Esophagus muscularis mucosa (tissue), 4 donors: ENCODE measurements at regions not wholly inside any gene's neighbourhood (a gene's known extent, or its start where the extent isn't known, plus 50 kb on each side); places are given as distances from the start of the nearest gene placed in this dataset.

Source experiments
- DNase-seq: peaks from one replicate; pipeline ENCODE4 v3.0.0-alpha.2; 2017; ENCODE audit errors: extremely low spot score
- H3K27ac ChIP-seq, 4 donors: fragments of 200-600 bp; sonication (generic); replicated peaks in 1 of 4; 1 replicate in 3 of 4; 2 replicates in 1 of 4; pipeline ENCODE4 v1.5.1; 2016 to 2019; ENCODE audit warnings: mild to moderate bottlenecking in 1 of 4
- H3K27me3 ChIP-seq, 4 donors: fragments of 200-600 bp; sonication (generic); one replicate each; pipeline versions ENCODE4 v1.5.1 to v1.6.0; 2016 to 2019
- H3K36me3 ChIP-seq, 4 donors: fragments of 200-600 bp; sonication (generic); one replicate each; pipeline ENCODE4 v1.5.1; 2016 to 2019
- H3K4me1 ChIP-seq, 4 donors: fragments of 200-600 bp; sonication (generic); one replicate each; pipeline ENCODE4 v1.5.1; 2016 to 2019
- H3K4me3 ChIP-seq, 4 donors: fragments of 200-600 bp; sonication (generic); 1 replicate in 2 of 4; 2 replicates in 2 of 4; pipeline ENCODE4 v1.5.1; 2016 to 2019; ENCODE audit warnings: mild to moderate bottlenecking in 4 of 4, moderate library complexity in 1 of 4
- H3K9me3 ChIP-seq, 4 donors: fragments of 200-600 bp; sonication (generic); 1 replicate in 3 of 4; 2 replicates in 1 of 4; pipeline ENCODE4 v1.5.1; 2016 to 2019
- CTCF ChIP-seq, 3 experiments: fragments of 200-600 bp in 2 of 3; fragments of 450-650 bp in 1 of 3; sonication (generic) in 2 of 3; IDR thresholded peaks; one replicate each; pipeline ENCODE4 v1.5.1; 2017 to 2019; ENCODE audit warnings: antibody characterized with exemption in 3 of 3, mild to moderate bottlenecking in 2 of 3, moderate library complexity in 1 of 3
- EP300 ChIP-seq: sonication (generic); formaldehyde crosslinking; IDR thresholded peaks from one replicate; pipeline ENCODE4 v1.6.1; 2017; ENCODE audit warnings: antibody characterized with exemption
- POLR2A ChIP-seq: fragments of 450-650 bp; IDR thresholded peaks from one replicate; pipeline ENCODE4 v1.6.1; 2017; ENCODE audit warnings: antibody characterized with exemption, moderate library complexity, mild to moderate bottlenecking, low read depth
- POLR2AphosphoS5 ChIP-seq, 2 donors: sonication (generic); formaldehyde crosslinking; IDR thresholded peaks; one replicate each; pipeline ENCODE4 v1.6.1; 2017; ENCODE audit warnings: antibody characterized with exemption in 2 of 2
- WGBS: methylation state at CpG from one replicate; pipeline ENCODE4 v1.1.5; 2018; 5-methylcytosine and 5-hydroxymethylcytosine counted together
- intact Hi-C: fragments of 100-400 bp; cut with DNase I; formaldehyde crosslinking; loops from one replicate; pipeline ENCODE4 v1.15.1; 2023

- TF ChIP-seq EP300 (no peak), POLR2A (no peak), CTCF (IDR thresholded peaks at IDR 0.05) (no peak), POLR2AphosphoS5 (IDR thresholded peaks at IDR 0.05) (no peak)
- Histone ChIP-seq H3K27ac (no peak overlapping the region), H3K9me3 (no peaks in the 10 kb centered on the region), H3K36me3 (no peaks in the 10 kb centered on the region), H3K27me3 (no peaks in the 10 kb centered on the region), H3K4me3 (no peak overlapping the region), H3K4me1 (no peaks in the 10 kb centered on the region)
- 68% methylated on average over 6 of the region's 7 CpGs for WGBS
- intact Hi-C loops: no loop called here
- DNase-seq: no peak
Observed at GRCh38 chr1:212212906-212213305, 72.3 kb upstream of the PPP2R5A start.

- intact Hi-C loops: no loop called here
- peaks cover 0 to 2% (median 0%) of the 10 kb centered on the region in 4 donors for H3K4me1 ChIP-seq
- TF ChIP-seq POLR2AphosphoS5 (IDR thresholded peaks at IDR 0.05): no peak
- TF ChIP-seq POLR2A: no peak
- no peak for TF ChIP-seq CTCF (IDR thresholded peaks at IDR 0.05)
- TF ChIP-seq EP300: no peak
- H3K36me3 ChIP-seq: no peaks in the 10 kb centered on the region
- H3K27ac ChIP-seq: no peak overlapping the region
- no peaks in the 10 kb centered on the region for H3K27me3 ChIP-seq
- no peak for DNase-seq
- 92% methylated on average over 2 of the region's 2 CpGs for WGBS
- H3K4me3 ChIP-seq: no peak overlapping the region
- no peaks in the 10 kb centered on the region for H3K9me3 ChIP-seq
Observed at GRCh38 chr1:212213784-212214183, 71.4 kb upstream of the PPP2R5A start.

GRCh38 chr1:212214325-212214724, 70.9 kb upstream of the PPP2R5A start:
- intact Hi-C loops: no loop called here
- no peak overlapping the region for H3K4me3 ChIP-seq
- H3K4me1 ChIP-seq: peaks cover 0 to 5% (median 0%) of the 10 kb centered on the region in 4 donors
- no peak overlapping the region for H3K27ac ChIP-seq
- no peak for TF ChIP-seq POLR2A
- TF ChIP-seq POLR2AphosphoS5 (IDR thresholded peaks at IDR 0.05): no peak
- TF ChIP-seq CTCF (IDR thresholded peaks at IDR 0.05): no peak
- TF ChIP-seq EP300: no peak
- WGBS: 86% methylated on average over 1 of the region's 1 CpG
- H3K36me3 ChIP-seq: no peaks in the 10 kb centered on the region
- H3K9me3 ChIP-seq: no peaks in the 10 kb centered on the region
- H3K27me3 ChIP-seq: no peaks in the 10 kb centered on the region
- DNase-seq: no peak

- Histone ChIP-seq H3K4me3 (no peak overlapping the region), H3K27ac (no peak overlapping the region), H3K9me3 (no peaks in the 10 kb centered on the region), H3K27me3 (no peaks in the 10 kb centered on the region), H3K4me1 (peaks cover 0 to 5% (median 0%) of the 10 kb centered on the region in 4 donors), H3K36me3 (no peaks in the 10 kb centered on the region)
- TF ChIP-seq CTCF (IDR thresholded peaks at IDR 0.05): no peak
- no peak for TF ChIP-seq POLR2A
- no peak for TF ChIP-seq POLR2AphosphoS5 (IDR thresholded peaks at IDR 0.05)
- TF ChIP-seq EP300: no peak
- intact Hi-C loops: no loop called here
- 95% methylated on average over 3 of the region's 3 CpGs for WGBS
- DNase-seq: no peak
Observed at GRCh38 chr1:212215910-212216309, 69.3 kb upstream of the PPP2R5A start.

GRCh38 chr1:212217633-212218032, 67.6 kb upstream of the PPP2R5A start:
- peaks cover 0 to 5% (median 0%) of the 10 kb centered on the region in 4 donors for H3K4me1 ChIP-seq
- 100% methylated on average over 1 of the region's 3 CpGs for WGBS
- H3K9me3 ChIP-seq: no peaks in the 10 kb centered on the region
- H3K4me3 ChIP-seq: no peak overlapping the region
- no peak for TF ChIP-seq POLR2A
- TF ChIP-seq POLR2AphosphoS5 (IDR thresholded peaks at IDR 0.05): no peak
- no peak for TF ChIP-seq EP300
- no peak for TF ChIP-seq CTCF (IDR thresholded peaks at IDR 0.05)
- no peaks in the 10 kb centered on the region for H3K27me3 ChIP-seq
- H3K27ac ChIP-seq: no peak overlapping the region
- H3K36me3 ChIP-seq: no peaks in the 10 kb centered on the region
- DNase-seq: no peak
- intact Hi-C loops: no loop called here
